B cell (primary cell): ENCODE measurements at regions not wholly inside any gene's neighbourhood (a gene's known extent, or its start where the extent isn't known, plus 50 kb on each side); places are given as distances from the start of the nearest gene placed in this dataset.

Experiments
- CTCF ChIP-seq: fragments of 200-600 bp; IDR thresholded peaks from one replicate; pipeline ENCODE4 v1.8.0; 2022; ENCODE audit warnings: antibody characterized with exemption, mild to moderate bottlenecking
- EZH2 ChIP-seq: IDR thresholded peaks from 2 replicates; pipeline ENCODE4 v1.6.1; 2012; ENCODE audit warnings: borderline replicate concordance, low read depth, mild to moderate bottlenecking, moderate library complexity, low read length; ENCODE audit not compliant: insufficient read depth, poor library complexity, severe bottlenecking

GRCh38 chr3:156010829-156011228 is 109.5 kb upstream of the KCNAB1 start:
- TF ChIP-seq CTCF (no peak), EZH2 (no peak)
